IMR-90 (cell line): ENCODE measurements at regions not wholly inside any gene's neighbourhood (a gene's known extent, or its start where the extent isn't known, plus 50 kb on each side); places are given as distances from the start of the nearest gene placed in this dataset.

ENCODE experiments used
- ATAC-seq: fragments of 200-7000 bp; cut with Tn5 transposase; 2 replicates; pipeline ENCODE4 v1.9.1; 2020; ENCODE audit warnings: low read depth, mild to moderate bottlenecking, moderate library complexity
- BruUV-seq: library from RNA; stranded (reverse); fragments of 400-500 nt; replicated peaks from 2 replicates; lab custom pipeline; 2021; lab: Mats Ljungman, UMichigan
- CTCF ChIA-PET: fragments of 300-600 bp; formaldehyde crosslinking; extraction: SDS; loops from one replicate; lab custom pipeline; 2021; ENCODE audit warnings: antibody characterized with exemption; lab: Yijun Ruan, JAX
- POLR2A ChIA-PET: fragments of 300-600 bp; sonication (Branson Sonifier 250); formaldehyde crosslinking; loops from one replicate; lab custom pipeline; 2022; ENCODE audit warnings: antibody characterized with exemption; ENCODE audit not compliant: unreplicated experiment; lab: Charles Lee
- DNase-seq: peaks from one replicate; pipeline ENCODE4 v3.0.0; 2013
- H2AFZ ChIP-seq: replicated peaks from 2 replicates; pipeline ENCODE3; 2013; ENCODE audit warnings: low read length, mild to moderate bottlenecking; ENCODE audit not compliant: poor library complexity
- H2AK5ac ChIP-seq: 2 replicates; pipeline ENCODE4 v1.6.1; 2013; ENCODE audit warnings: low read depth, low read length, inconsistent platforms
- H2AK9ac ChIP-seq: replicated peaks from 2 replicates; pipeline ENCODE3; 2013; ENCODE audit warnings: mild to moderate bottlenecking, low read depth, low read length, moderate library complexity; ENCODE audit not compliant: poor library complexity
- H2BK120ac ChIP-seq: 2 replicates; pipeline ENCODE4 v1.6.1; 2013; ENCODE audit warnings: low read depth, low read length, inconsistent platforms
- H2BK15ac ChIP-seq: 3 replicates; pipeline ENCODE4 v1.6.1; 2013; ENCODE audit warnings: low read depth, low read length, inconsistent platforms
- H2BK20ac ChIP-seq: 2 replicates; pipeline ENCODE4 v1.6.1; 2013; ENCODE audit warnings: low read depth, mild to moderate bottlenecking, inconsistent platforms, low read length, moderate library complexity
- H2BK5ac ChIP-seq: 2 replicates; pipeline ENCODE4 v1.6.1; 2013; ENCODE audit warnings: mild to moderate bottlenecking, low read depth, low read length, inconsistent platforms; ENCODE audit not compliant: poor library complexity, severe bottlenecking
- H3K14ac ChIP-seq: replicated peaks from 2 replicates; pipeline ENCODE4 v1.6.1; 2013; ENCODE audit warnings: low read depth, low read length, inconsistent platforms
- H3K18ac ChIP-seq: 2 replicates; pipeline ENCODE4 v1.6.1; 2013; ENCODE audit warnings: low read depth, low read length, control low read depth
- H3K23ac ChIP-seq: 2 replicates; pipeline ENCODE4 v1.6.1; 2013; ENCODE audit warnings: low read depth, low read length, inconsistent platforms
- H3K27ac ChIP-seq: 2 replicates; pipeline ENCODE4 v1.5.1; 2013; ENCODE audit warnings: mild to moderate bottlenecking, control low read depth, low read length; ENCODE audit not compliant: insufficient read depth
- H3K27me3 ChIP-seq: 2 replicates; pipeline ENCODE4 v1.6.1; 2013; ENCODE audit warnings: low read length; ENCODE audit not compliant: control insufficient read depth, insufficient read depth
- H3K36me3 ChIP-seq: 2 replicates; pipeline ENCODE4 v1.6.1; 2013; ENCODE audit warnings: low read length, mixed read lengths; ENCODE audit not compliant: control insufficient read depth, insufficient read depth
- H3K4ac ChIP-seq: 2 replicates; pipeline ENCODE4 v1.6.1; 2013; ENCODE audit warnings: low read depth, low read length, inconsistent platforms
- H3K4me1 ChIP-seq: 2 replicates; pipeline ENCODE4 v1.6.1; 2013; ENCODE audit warnings: low read length, mixed read lengths; ENCODE audit not compliant: control insufficient read depth, insufficient read depth
- H3K4me2 ChIP-seq: 2 replicates; pipeline ENCODE4 v1.6.1; 2013; ENCODE audit warnings: low read depth, mild to moderate bottlenecking, control low read depth, low read length, moderate library complexity
- H3K4me3 ChIP-seq: 2 replicates; pipeline ENCODE4 v1.5.1; 2013; ENCODE audit warnings: low read depth, mild to moderate bottlenecking, control low read depth, low read length, moderate library complexity; ENCODE audit not compliant: insufficient read depth
- H3K56ac ChIP-seq: 2 replicates; pipeline ENCODE4 v1.6.1; 2013; ENCODE audit warnings: low read length, inconsistent platforms; ENCODE audit not compliant: insufficient read depth; ENCODE audit errors: extremely low read depth
- H3K79me1 ChIP-seq, 2 experiments: 2 replicates each; pipeline ENCODE4 v1.6.1; 2013; ENCODE audit warnings: low read length in 2 of 2, inconsistent platforms in 1 of 2, low read depth in 1 of 2
- H3K9ac ChIP-seq: 2 replicates; pipeline ENCODE4 v1.6.1; 2013; ENCODE audit warnings: low read depth, low read length, control low read depth
- H3K9me1 ChIP-seq: 2 replicates; pipeline ENCODE4 v1.6.1; 2013; ENCODE audit warnings: low read length, inconsistent platforms; ENCODE audit not compliant: insufficient read depth
- H3K9me3 ChIP-seq: 2 replicates; pipeline ENCODE4 v1.6.1; 2013; ENCODE audit warnings: low read length; ENCODE audit not compliant: control insufficient read depth, insufficient read depth
- H4K20me1 ChIP-seq: 2 replicates; pipeline ENCODE4 v1.6.1; 2013; ENCODE audit warnings: low read length, inconsistent platforms; ENCODE audit not compliant: insufficient read depth
- H4K5ac ChIP-seq: 2 replicates; pipeline ENCODE4 v1.6.1; 2013; ENCODE audit warnings: mild to moderate bottlenecking, low read depth, low read length, control low read depth
- H4K8ac ChIP-seq, 2 experiments: 2 replicates each; pipeline ENCODE4 v1.6.1; 2013; ENCODE audit warnings: low read depth in 2 of 2, low read length in 2 of 2, control low read depth in 1 of 2, inconsistent platforms in 1 of 2
- H4K91ac ChIP-seq: 2 replicates; pipeline ENCODE4 v1.6.1; 2013; ENCODE audit warnings: low read depth, low read length, inconsistent platforms; ENCODE audit not compliant: insufficient read depth
- BHLHE40 ChIP-seq: fragments of 150-350 bp; IDR thresholded peaks from 2 replicates; pipeline ENCODE4 v1.6.1; 2016; ENCODE audit warnings: mild to moderate bottlenecking, low read depth, low read length
- CEBPB ChIP-seq: IDR thresholded peaks from 2 replicates; pipeline ENCODE4 v1.6.1; 2012; ENCODE audit warnings: low read depth, low read length, improper control_type of control experiment
- FOS ChIP-seq: fragments of 150-350 bp; IDR thresholded peaks from 2 replicates; pipeline ENCODE4 v1.6.1; 2016; ENCODE audit warnings: low read depth, low read length
- MAZ ChIP-seq: IDR thresholded peaks from 2 replicates; pipeline ENCODE4 v1.6.1; 2012; ENCODE audit warnings: low read depth, mild to moderate bottlenecking, low read length, improper control_type of control experiment, moderate library complexity, borderline replicate concordance
- MXI1 ChIP-seq: IDR thresholded peaks from 2 replicates; pipeline ENCODE4 v1.6.1; 2012; ENCODE audit warnings: low read depth, mild to moderate bottlenecking, low read length, moderate library complexity, borderline replicate concordance
- NFE2L2 ChIP-seq: fragments of 150-350 bp; IDR thresholded peaks from 2 replicates; pipeline ENCODE4 v1.6.1; 2016; ENCODE audit warnings: low read depth, mild to moderate bottlenecking, low read length
- POLR2A ChIP-seq: IDR thresholded peaks from 2 replicates; pipeline ENCODE4 v1.6.1; 2012; ENCODE audit warnings: mild to moderate bottlenecking, low read depth, low read length
- RAD21 ChIP-seq: IDR thresholded peaks from 2 replicates; pipeline ENCODE4 v1.6.1; 2012; ENCODE audit warnings: low read length, improper control_type of control experiment
- RFX5 ChIP-seq: IDR thresholded peaks from 2 replicates; pipeline ENCODE4 v1.8.0; 2012; ENCODE audit warnings: low read depth, mild to moderate bottlenecking, low read length, moderate library complexity
- SMC3 ChIP-seq: fragments of 150-350 bp; IDR thresholded peaks from 2 replicates; pipeline ENCODE4 v1.6.1; 2016; ENCODE audit warnings: low read depth, mild to moderate bottlenecking, antibody characterized with exemption, low read length, moderate library complexity
- WGBS, 2 experiments: methylation state at CpG; one replicate each; pipeline versions ENCODE4 v1.1.5 to v1.1.7; 2013; ENCODE audit warnings: missing lambda C conversion rate in 2 of 2; ENCODE audit not compliant: insufficient read length in 1 of 2; ENCODE audit errors: extremely low coverage in 2 of 2; 5-methylcytosine and 5-hydroxymethylcytosine counted together
- dilution Hi-C: fragments of 300-500 bp; cut with HindIII; formaldehyde crosslinking; loops from one replicate; pipeline ENCODE4 v1.14.3; 2018; ENCODE audit warnings: low sequenced_read_pairs; ENCODE audit not compliant: unreplicated experiment
- in situ Hi-C: fragments of 300-500 bp; cut with MboI; formaldehyde crosslinking; loops from 3 replicates; pipeline ENCODE4 v1.14.3; 2019; ENCODE audit warnings: low sequenced_read_pairs, inconsistent platforms, mixed read lengths
- intact Hi-C: fragments of 100-400 bp; cut with micrococcal nuclease; formaldehyde crosslinking; loops from 2 replicates; pipeline ENCODE4 v1.10.0; 2022

DNA sequence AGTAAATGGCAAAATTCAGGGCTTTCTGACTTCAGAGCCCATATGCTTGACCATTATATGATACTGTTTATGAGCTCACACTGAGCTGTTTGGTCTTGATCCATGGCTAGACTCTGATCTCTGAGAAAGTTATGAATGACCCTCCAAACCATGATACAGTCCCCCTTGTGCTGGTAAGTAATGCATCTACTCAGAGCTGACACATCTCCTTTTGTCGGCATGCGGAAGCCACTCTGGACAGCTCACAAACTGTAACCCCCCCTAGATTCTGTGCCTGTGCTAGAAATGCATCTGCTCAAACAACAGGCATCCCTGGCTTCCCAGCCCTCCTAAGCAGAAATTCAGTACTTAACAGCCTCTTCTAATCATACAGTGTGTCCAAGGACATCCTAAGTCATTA, 150.8 kb upstream of the RAG2 start:
- CTCF ChIA-PET, result no interaction called here
- intact Hi-C loops (no loop called here), dilution Hi-C loops (no loop called here)

More for the DNA sequence above, 150.8 kb upstream of the RAG2 start:
- BruUV-seq, result no TSS peak
- H3K9me3 ChIP-seq, result no peaks in the 10 kb centered on the region
- ATAC-seq (no peak), DNase-seq (no peak)
- no peak overlapping the region for H3K14ac ChIP-seq
- H3K27ac ChIP-seq, result no peak overlapping the region
- no peaks in the 10 kb centered on the region for H3K36me3 ChIP-seq
- H3K56ac ChIP-seq, result no peak overlapping the region
- H3K79me1 ChIP-seq, result no peaks in the 10 kb centered on the region
- no peaks in the 10 kb centered on the region for H3K4me1 ChIP-seq
- H3K23ac ChIP-seq, result no peak overlapping the region
- in situ Hi-C loops, result loop anchor here (5.0 kb wide), 2 partner anchors 47 to 187 kb away; no protein-coding TSS in a partner anchor
- no peak overlapping the region for H2AFZ ChIP-seq
- no peak overlapping the region for H3K18ac ChIP-seq
- H4K5ac ChIP-seq, result no peak overlapping the region
- no peak overlapping the region for H2AK9ac ChIP-seq
- H3K9ac ChIP-seq, result no peak overlapping the region
- TF ChIP-seq FOS (no peak), POLR2A (no peak), CEBPB (no peak), RFX5 (no peak), MXI1 (no peak), BHLHE40 (no peak), SMC3 (no peak), RAD21 (no peak), NFE2L2 (no peak), MAZ (no peak)
- POLR2A ChIA-PET, result interaction anchor here (0.6 kb wide), 1 partner anchor 187 kb away, joined by 3 read pairs; no protein-coding TSS in a partner anchor
- peaks cover 10% of the 10 kb centered on the region for H3K27me3 ChIP-seq
- H2BK120ac ChIP-seq, result no peak overlapping the region
- H3K4me2 ChIP-seq, result no peak overlapping the region
- H2AK5ac ChIP-seq, result no peak overlapping the region
- no peak overlapping the region for H2BK5ac ChIP-seq
- no peak overlapping the region for H4K91ac ChIP-seq
- no peak overlapping the region for H2BK15ac ChIP-seq
- H2BK20ac ChIP-seq, result no peak overlapping the region
- H4K20me1 ChIP-seq, result no peaks in the 10 kb centered on the region
- H3K4me3 ChIP-seq, result no peak overlapping the region
- H3K4ac ChIP-seq, result no peak overlapping the region
- H3K9me1 ChIP-seq, result no peaks in the 10 kb centered on the region
- whole genome bisulfite sequencing, 2 experiments, result 0% methylated on average over 1 of the region's 2 CpGs; no CpG with 5 or more reads in 1 of the 2 experiments
- H4K8ac ChIP-seq, result no peak overlapping the region
